CD8-positive, alpha-beta memory T cell (primary cell): ENCODE measurements at regions not wholly inside any gene's neighbourhood (a gene's known extent, or its start where the extent isn't known, plus 50 kb on each side); places are given as distances from the start of the nearest gene placed in this dataset.
A peak's percentile ranks its signal among the peaks of the same experiment; 100 is the strongest.
"Not testable (repeated sequence)": the region's sequence is repeated elsewhere in the genome, so short reads cannot be mapped to it uniquely, and the experiment has no call there.

Source experiments
- CTCF ChIA-PET: fragments of 350-600 bp; sonication (Branson Sonifier 250); formaldehyde crosslinking; loops from one replicate; lab custom pipeline; 2021; ENCODE audit warnings: antibody characterized with exemption; lab: Charles Lee
- POLR2A ChIA-PET: fragments of 350-600 bp; sonication (Branson Sonifier 250); formaldehyde crosslinking; loops from one replicate; lab custom pipeline; 2021; ENCODE audit warnings: antibody characterized with exemption; lab: Charles Lee
- DNase-seq, 5 donors: peaks; one replicate each; pipeline versions ENCODE4 v3.0.0 to v3.0.0-alpha.2; 2020 to 2022; ENCODE audit warnings: mixed read lengths in 1 of 5
- H3K27ac ChIP-seq: one replicate; pipeline ENCODE4 v1.7.0; 2013; ENCODE audit warnings: low read depth, mild to moderate bottlenecking, low read length, moderate library complexity
- H3K27me3 ChIP-seq: 2 replicates; pipeline ENCODE4 v1.7.0; 2013; ENCODE audit warnings: low read length, mild to moderate bottlenecking; ENCODE audit not compliant: insufficient read depth, poor library complexity, severe bottlenecking
- H3K36me3 ChIP-seq: 2 replicates; pipeline ENCODE4 v1.7.0; 2013; ENCODE audit warnings: mild to moderate bottlenecking, low read length, moderate library complexity; ENCODE audit not compliant: insufficient read depth
- H3K4me1 ChIP-seq: 2 replicates; pipeline ENCODE4 v1.7.0; 2013; ENCODE audit warnings: mild to moderate bottlenecking, low read length, moderate library complexity; ENCODE audit not compliant: insufficient read depth
- H3K4me3 ChIP-seq: 2 replicates; pipeline ENCODE4 v1.7.0; 2013; ENCODE audit warnings: mild to moderate bottlenecking, low read length
- H3K9me3 ChIP-seq: 2 replicates; pipeline ENCODE4 v1.7.0; 2013; ENCODE audit warnings: mild to moderate bottlenecking, low read length
- H3K27ac Mint-ChIP-seq, 8 donors: one replicate each; pipeline ENCODE4 v1.8.0; 2020 to 2021; ENCODE audit warnings: mixed read lengths in 8 of 8, mild to moderate bottlenecking in 6 of 8, inconsistent platforms in 3 of 8, moderate library complexity in 3 of 8
- H3K27me3 Mint-ChIP-seq, 2 donors: one replicate each; pipeline ENCODE4 v1.8.0; 2020 to 2021; ENCODE audit warnings: mixed read lengths in 2 of 2, mild to moderate bottlenecking in 1 of 2, moderate library complexity in 1 of 2
- H3K36me3 Mint-ChIP-seq, 3 donors: one replicate each; pipeline ENCODE4 v1.8.0; 2020 to 2021; ENCODE audit warnings: mixed read lengths in 3 of 3, inconsistent platforms in 1 of 3, mild to moderate bottlenecking in 1 of 3
- H3K4me1 Mint-ChIP-seq, 3 donors: one replicate each; pipeline ENCODE4 v1.8.0; 2020 to 2021; ENCODE audit warnings: mixed read lengths in 3 of 3, inconsistent platforms in 1 of 3, mild to moderate bottlenecking in 1 of 3
- H3K4me3 Mint-ChIP-seq, 7 donors: one replicate each; pipeline ENCODE4 v1.8.0; 2020 to 2021; ENCODE audit warnings: mixed read lengths in 7 of 7, mild to moderate bottlenecking in 6 of 7, moderate library complexity in 4 of 7, inconsistent platforms in 2 of 7
- H3K9me3 Mint-ChIP-seq, 5 donors: one replicate each; pipeline ENCODE4 v1.8.0; 2020 to 2022; ENCODE audit warnings: mixed read lengths in 5 of 5, mild to moderate bottlenecking in 3 of 5, moderate library complexity in 2 of 5, inconsistent platforms in 1 of 5

DNA sequence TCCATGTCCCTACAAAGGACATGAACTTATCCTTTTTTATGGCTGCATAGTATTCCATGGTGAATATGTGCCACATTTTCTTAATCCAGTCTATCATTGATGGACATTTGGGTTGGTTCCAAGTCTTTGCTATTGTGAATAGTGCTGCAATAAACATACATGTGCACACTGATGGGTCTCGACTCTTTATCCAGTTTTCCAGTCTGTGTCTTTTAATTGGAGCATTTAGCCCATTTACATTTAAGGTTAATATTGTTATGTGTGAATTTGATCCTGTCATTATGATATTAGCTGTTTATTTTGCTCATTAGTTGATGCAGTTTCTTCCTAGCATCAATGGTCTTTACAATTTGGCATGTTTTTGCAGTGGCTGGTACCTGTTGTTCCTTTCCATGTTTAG, 272.0 kb upstream of the NAALADL2 start:
- H3K4me1 ChIP-seq, H3K9me3 ChIP-seq, H3K27me3 Mint-ChIP-seq, H3K4me3 Mint-ChIP-seq, H3K36me3 Mint-ChIP-seq, H3K4me3 ChIP-seq, DNase-seq, H3K27me3 ChIP-seq, H3K27ac ChIP-seq, H3K4me1 Mint-ChIP-seq, POLR2A ChIA-PET, H3K36me3 ChIP-seq, H3K27ac Mint-ChIP-seq: not testable (repeated sequence)
- CTCF ChIA-PET, result interaction anchor here (1.2 kb wide), 1 partner anchor 9 kb away, joined by 3 read pairs; no protein-coding TSS in a partner anchor
- peaks cover 5 to 22% (median 10%) of the 10 kb centered on the region in 5 donors for H3K9me3 Mint-ChIP-seq

DNA sequence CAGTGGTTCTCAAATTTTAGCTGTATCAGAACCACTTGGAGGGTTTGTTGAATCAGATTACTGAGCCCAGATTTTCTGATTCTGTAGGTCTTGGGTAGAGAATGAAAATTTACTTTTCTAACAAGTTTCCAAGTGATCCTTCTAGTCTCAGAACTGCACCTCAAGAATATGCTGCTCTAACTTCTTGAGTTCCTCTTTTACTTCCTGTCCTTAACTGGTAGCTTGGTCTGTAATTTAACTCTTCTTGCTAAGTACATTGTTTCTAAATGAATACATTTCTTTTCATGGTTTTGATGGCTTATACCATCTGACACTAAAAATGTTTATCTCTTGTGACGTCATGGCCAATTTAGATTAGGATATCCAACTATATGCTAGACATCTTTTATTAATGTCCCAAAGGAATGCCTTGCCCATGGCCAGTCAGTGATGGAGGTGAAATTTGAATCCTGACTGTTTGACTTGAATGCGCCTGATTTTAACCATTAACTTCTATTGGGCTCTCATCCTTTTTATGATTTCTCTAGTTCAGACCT, 262.6 kb upstream of the NAALADL2 start:
- no peaks in the 10 kb centered on the region for H3K27me3 Mint-ChIP-seq
- Histone ChIP-seq H3K27ac (no peak overlapping the region), H3K27me3 (no peaks in the 10 kb centered on the region), H3K36me3 (no peaks in the 10 kb centered on the region), H3K4me3 (no peak overlapping the region), H3K4me1 (no peaks in the 10 kb centered on the region), H3K9me3 (no peaks in the 10 kb centered on the region)
- CTCF ChIA-PET, result no interaction called here
- H3K36me3 Mint-ChIP-seq, result no peaks in the 10 kb centered on the region
- no peaks in the 10 kb centered on the region for H3K4me1 Mint-ChIP-seq
- no peak overlapping the region for H3K4me3 Mint-ChIP-seq
- H3K9me3 Mint-ChIP-seq, result peaks cover 2 to 13% (median 6%) of the 10 kb centered on the region in 5 donors
- POLR2A ChIA-PET, result no interaction called here
- DNase-seq, result no peak
- H3K27ac Mint-ChIP-seq, result no peak overlapping the region

GRCh38 chr3:174598885-174599439, 260.2 kb upstream of the NAALADL2 start:
- no peaks in the 10 kb centered on the region for H3K4me1 Mint-ChIP-seq
- H3K27me3 Mint-ChIP-seq, result no peaks in the 10 kb centered on the region
- ChIA-PET POLR2A (no interaction called here), CTCF (no interaction called here)
- DNase-seq, result no peak
- no peaks in the 10 kb centered on the region for H3K9me3 ChIP-seq
- H3K27me3 ChIP-seq, result no peaks in the 10 kb centered on the region
- no peak overlapping the region for H3K4me3 ChIP-seq
- H3K27ac Mint-ChIP-seq, result no peak overlapping the region
- no peak overlapping the region for H3K27ac ChIP-seq
- H3K36me3 ChIP-seq, result no peaks in the 10 kb centered on the region
- H3K4me1 ChIP-seq, result no peaks in the 10 kb centered on the region
- no peaks in the 10 kb centered on the region for H3K36me3 Mint-ChIP-seq
- peaks cover 2 to 18% (median 9%) of the 10 kb centered on the region in 5 donors for H3K9me3 Mint-ChIP-seq
- no peak overlapping the region for H3K4me3 Mint-ChIP-seq

- POLR2A ChIA-PET, result no interaction called here
- H3K36me3 Mint-ChIP-seq, result no peaks in the 10 kb centered on the region
- CTCF ChIA-PET, result no interaction called here
Observed at GRCh38 chr3:174613173-174613572, 246.0 kb upstream of the NAALADL2 start.

GRCh38 chr3:174614036-174614435, 245.1 kb upstream of the NAALADL2 start:
- Histone ChIP-seq H3K27me3 (no peaks in the 10 kb centered on the region), H3K4me1 (no peaks in the 10 kb centered on the region), H3K9me3 (no peaks in the 10 kb centered on the region), H3K27ac (no peak overlapping the region), H3K36me3 (no peaks in the 10 kb centered on the region), H3K4me3 (no peak overlapping the region)
- POLR2A ChIA-PET, result no interaction called here
- Mint-ChIP-seq H3K4me3 (no peak overlapping the region), H3K27me3 (no peaks in the 10 kb centered on the region), H3K9me3 (peaks cover 3 to 18% (median 10%) of the 10 kb centered on the region in 5 donors), H3K36me3 (no peaks in the 10 kb centered on the region), H3K4me1 (no peaks in the 10 kb centered on the region), H3K27ac (no peak overlapping the region)
- DNase-seq, result no peak
- CTCF ChIA-PET, result no interaction called here

More at GRCh38 chr3:174613173-174613572, 246.0 kb upstream of the NAALADL2 start:
- no peaks in the 10 kb centered on the region for H3K4me1 Mint-ChIP-seq
- H3K4me3 Mint-ChIP-seq, result no peak overlapping the region
- Histone ChIP-seq H3K9me3 (no peaks in the 10 kb centered on the region), H3K27me3 (no peaks in the 10 kb centered on the region), H3K36me3 (no peaks in the 10 kb centered on the region), H3K4me3 (no peak overlapping the region), H3K27ac (no peak overlapping the region), H3K4me1 (no peaks in the 10 kb centered on the region)
- no peaks in the 10 kb centered on the region for H3K27me3 Mint-ChIP-seq
- H3K9me3 Mint-ChIP-seq, result peaks cover 3 to 16% (median 11%) of the 10 kb centered on the region in 5 donors
- no peak overlapping the region for H3K27ac Mint-ChIP-seq
- no peak for DNase-seq

GRCh38 chr3:174618368-174619080, 240.6 kb upstream of the NAALADL2 start:
- Mint-ChIP-seq H3K9me3 (peaks cover 0 to 20% (median 2%) of the 10 kb centered on the region in 5 donors), H3K27ac (peak overlapping the region in 1 of 8 donors; percentile 9), H3K4me1 (no peaks in the 10 kb centered on the region), H3K4me3 (no peak overlapping the region), H3K27me3 (no peaks in the 10 kb centered on the region), H3K36me3 (no peaks in the 10 kb centered on the region)
- Histone ChIP-seq H3K27me3 (no peaks in the 10 kb centered on the region), H3K4me3 (no peak overlapping the region), H3K4me1 (no peaks in the 10 kb centered on the region), H3K36me3 (no peaks in the 10 kb centered on the region), H3K27ac (no peak overlapping the region), H3K9me3 (no peaks in the 10 kb centered on the region)
- no peak for DNase-seq
- CTCF ChIA-PET, result no interaction called here
- POLR2A ChIA-PET, result no interaction called here

DNA sequence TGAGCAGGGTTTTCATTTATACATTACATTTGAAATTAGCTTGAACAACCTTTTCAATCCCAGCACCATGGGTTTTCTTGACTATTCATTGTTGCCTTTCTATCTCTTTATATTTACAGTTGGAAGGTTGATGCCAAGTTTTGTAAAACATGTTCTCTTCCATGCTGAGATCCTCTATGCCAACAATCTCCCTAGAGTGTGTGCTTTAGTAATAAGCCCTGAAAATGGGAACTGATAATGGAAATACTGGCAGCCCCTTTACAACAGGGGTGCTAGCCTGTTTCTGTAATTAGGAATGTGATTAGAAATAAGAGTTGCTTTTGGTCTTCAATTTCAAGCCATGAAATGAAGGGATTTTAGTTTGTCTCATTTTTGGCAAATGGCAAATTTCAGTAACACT, 239.9 kb upstream of the NAALADL2 start:
- POLR2A ChIA-PET, result no interaction called here
- H3K9me3 Mint-ChIP-seq, result peaks cover 0 to 20% (median 2%) of the 10 kb centered on the region in 5 donors

DNA sequence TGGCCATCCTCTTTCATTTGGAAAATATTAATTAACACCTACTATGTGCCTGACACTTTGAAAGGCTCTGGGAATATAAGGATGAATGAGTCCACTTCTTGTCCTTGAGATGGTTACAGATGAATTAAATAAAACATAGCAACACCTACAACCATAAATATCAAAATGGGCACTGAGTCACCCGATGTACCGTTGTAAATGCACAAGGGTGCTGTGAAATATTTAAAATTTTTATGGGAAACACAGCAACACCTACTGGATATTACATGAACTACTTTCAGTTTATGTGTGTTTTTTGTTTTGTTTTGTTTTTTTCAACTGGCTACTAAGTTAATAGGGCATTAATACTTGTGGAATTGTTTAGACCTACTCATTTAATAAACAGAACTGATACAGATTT, 239.0 kb upstream of the NAALADL2 start:
- peaks cover 0 to 20% (median 0%) of the 10 kb centered on the region in 5 donors for H3K9me3 Mint-ChIP-seq
- ChIA-PET POLR2A (no interaction called here), CTCF (no interaction called here)
- no peaks in the 10 kb centered on the region for H3K9me3 ChIP-seq
- no peak overlapping the region for H3K27ac Mint-ChIP-seq
- H3K36me3 Mint-ChIP-seq, result no peaks in the 10 kb centered on the region
- H3K4me1 ChIP-seq, result no peaks in the 10 kb centered on the region
- H3K27me3 ChIP-seq, result no peaks in the 10 kb centered on the region
- H3K4me1 Mint-ChIP-seq, result no peaks in the 10 kb centered on the region
- no peak for DNase-seq
- H3K4me3 ChIP-seq, result no peak overlapping the region
- no peaks in the 10 kb centered on the region for H3K27me3 Mint-ChIP-seq
- H3K36me3 ChIP-seq, result no peaks in the 10 kb centered on the region
- H3K27ac ChIP-seq, result no peak overlapping the region
- H3K4me3 Mint-ChIP-seq, result no peak overlapping the region

More for the DNA sequence above, 239.9 kb upstream of the NAALADL2 start:
- no peaks in the 10 kb centered on the region for H3K4me1 Mint-ChIP-seq
- CTCF ChIA-PET, result no interaction called here
- H3K27ac Mint-ChIP-seq, result no peak overlapping the region
- no peaks in the 10 kb centered on the region for H3K36me3 Mint-ChIP-seq
- no peak overlapping the region for H3K27ac ChIP-seq
- no peaks in the 10 kb centered on the region for H3K9me3 ChIP-seq
- no peak for DNase-seq
- H3K4me3 ChIP-seq, result no peak overlapping the region
- H3K27me3 Mint-ChIP-seq, result no peaks in the 10 kb centered on the region
- H3K36me3 ChIP-seq, result no peaks in the 10 kb centered on the region
- H3K4me1 ChIP-seq, result no peaks in the 10 kb centered on the region
- no peaks in the 10 kb centered on the region for H3K27me3 ChIP-seq
- no peak overlapping the region for H3K4me3 Mint-ChIP-seq
